Testis (tissue), 2 donors: ENCODE measurements at regions not wholly inside any gene's neighbourhood (a gene's known extent, or its start where the extent isn't known, plus 50 kb on each side); places are given as distances from the start of the nearest gene placed in this dataset.

Experiments
- DNase-seq: peaks from one replicate; pipeline ENCODE4 v3.0.0-alpha.2; 2019
- H3K27ac ChIP-seq, 2 donors: fragments of 200-600 bp; sonication (generic); one replicate each; pipeline ENCODE4 v1.5.1; 2019
- H3K27me3 ChIP-seq: fragments of 200-600 bp; sonication (generic); one replicate; pipeline ENCODE4 v1.5.1; 2019
- H3K36me3 ChIP-seq: fragments of 200-600 bp; sonication (generic); one replicate; pipeline ENCODE4 v1.5.1; 2017; ENCODE audit warnings: low read depth; ENCODE audit errors: missing control alignments
- H3K4me1 ChIP-seq: fragments of 200-600 bp; sonication (generic); one replicate; pipeline ENCODE4 v1.5.1; 2019
- H3K4me3 ChIP-seq, 2 donors: fragments of 200-600 bp; sonication (generic); one replicate each; pipeline ENCODE4 v1.5.1; 2017 to 2019
- H3K9me3 ChIP-seq: fragments of 200-600 bp; sonication (generic); one replicate; pipeline ENCODE4 v1.5.1; 2017
- CTCF ChIP-seq, 3 experiments: fragments of 450-650 bp in 2 of 3; fragments of 200-600 bp in 1 of 3; sonication (generic) in 1 of 3; IDR thresholded peaks; one replicate each; pipeline ENCODE4 v1.5.1; 2016 to 2019; ENCODE audit warnings: antibody characterized with exemption in 3 of 3, mild to moderate bottlenecking in 2 of 3, moderate library complexity in 1 of 3
- POLR2A ChIP-seq: fragments of 450-650 bp; IDR thresholded peaks from one replicate; pipeline ENCODE4 v1.6.1; 2017; ENCODE audit warnings: antibody characterized with exemption, mild to moderate bottlenecking, moderate library complexity
- WGBS, 2 donors: methylation state at CpG; one replicate each; pipeline ENCODE4 v1.1.5; 2018; 5-methylcytosine and 5-hydroxymethylcytosine counted together
- intact Hi-C: fragments of 100-400 bp; cut with DNase I; formaldehyde crosslinking; loops from one replicate; pipeline ENCODE4 v1.15.1; 2023; ENCODE audit warnings: low total_unique reads

GRCh38 chr1:29959356-29959755 is 723.0 kb downstream of the PTPRU start:
- TF ChIP-seq POLR2A (no peak), CTCF (IDR thresholded peaks at IDR 0.05) (no peak)
- no peak overlapping the region for H3K27ac ChIP-seq
- no peak for DNase-seq
- no peaks in the 10 kb centered on the region for H3K9me3 ChIP-seq
- H3K4me1 ChIP-seq, result no peaks in the 10 kb centered on the region
- H3K4me3 ChIP-seq, result no peak overlapping the region
- no peaks in the 10 kb centered on the region for H3K27me3 ChIP-seq
- no peaks in the 10 kb centered on the region for H3K36me3 ChIP-seq
- 90 to 91% methylated on average over 2 to 4 of the region's 4 CpGs for WGBS, 2 donors
- intact Hi-C loops, result no loop called here

GRCh38 chr1:29958271-29958670 is 721.9 kb downstream of the PTPRU start:
- no peak for TF ChIP-seq POLR2A
- TF ChIP-seq CTCF (IDR thresholded peaks at IDR 0.05), result no peak
- Histone ChIP-seq H3K27me3 (no peaks in the 10 kb centered on the region), H3K27ac (no peak overlapping the region), H3K4me1 (no peaks in the 10 kb centered on the region), H3K36me3 (no peaks in the 10 kb centered on the region), H3K9me3 (no peaks in the 10 kb centered on the region), H3K4me3 (no peak overlapping the region)
- 94% methylated on average over 5 of the region's 5 CpGs for WGBS, 2 donors
- intact Hi-C loops, result no loop called here
- DNase-seq, result no peak

GRCh38 chr1:29956349-29957030 is 720.2 kb downstream of the PTPRU start:
- 95 to 97% methylated on average over 4 of the region's 4 CpGs for WGBS, 2 donors
- Histone ChIP-seq H3K27me3 (no peaks in the 10 kb centered on the region), H3K9me3 (no peaks in the 10 kb centered on the region), H3K27ac (no peak overlapping the region), H3K4me1 (no peaks in the 10 kb centered on the region), H3K36me3 (no peaks in the 10 kb centered on the region), H3K4me3 (no peak overlapping the region)
- intact Hi-C loops, result no loop called here
- no peak for DNase-seq
- TF ChIP-seq CTCF (IDR thresholded peaks at IDR 0.05), result no peak
- no peak for TF ChIP-seq POLR2A

GRCh38 chr1:29954591-29954990 is 718.3 kb downstream of the PTPRU start:
- WGBS, 2 donors, result 77 to 95% methylated on average over 3 of the region's 3 CpGs
- DNase-seq, result no peak
- no peak overlapping the region for H3K27ac ChIP-seq
- H3K36me3 ChIP-seq, result no peaks in the 10 kb centered on the region
- no peaks in the 10 kb centered on the region for H3K4me1 ChIP-seq
- TF ChIP-seq POLR2A (no peak), CTCF (IDR thresholded peaks at IDR 0.05) (no peak)
- intact Hi-C loops, result no loop called here
- H3K4me3 ChIP-seq, result no peak overlapping the region
- no peaks in the 10 kb centered on the region for H3K9me3 ChIP-seq
- H3K27me3 ChIP-seq, result no peaks in the 10 kb centered on the region

GRCh38 chr1:29953961-29954360 is 717.6 kb downstream of the PTPRU start:
- H3K9me3 ChIP-seq, result no peaks in the 10 kb centered on the region
- H3K36me3 ChIP-seq, result no peaks in the 10 kb centered on the region
- H3K27ac ChIP-seq, result no peak overlapping the region
- H3K4me3 ChIP-seq, result no peak overlapping the region
- DNase-seq, result no peak
- TF ChIP-seq POLR2A (no peak), CTCF (IDR thresholded peaks at IDR 0.05) (no peak)
- intact Hi-C loops, result no loop called here
- no peaks in the 10 kb centered on the region for H3K4me1 ChIP-seq
- H3K27me3 ChIP-seq, result no peaks in the 10 kb centered on the region
- WGBS, 2 donors, result 41 to 45% methylated on average over 6 to 7 of the region's 7 CpGs
